C4-2B (cell line): ENCODE measurements at regions not wholly inside any gene's neighbourhood (a gene's known extent, or its start where the extent isn't known, plus 50 kb on each side); places are given as distances from the start of the nearest gene placed in this dataset.

Experiments used
- CTCF ChIP-seq: fragments of 450-650 bp; conservative IDR thresholded peaks from 2 replicates; pipeline ENCODE4 v1.5.1; 2017; ENCODE audit warnings: mild to moderate bottlenecking
- ZFX ChIP-seq: fragments of 450-650 bp; IDR thresholded peaks from 2 replicates; pipeline ENCODE4 v1.6.1; 2017

- TF ChIP-seq CTCF (no peak), ZFX (no peak)
Observed at GRCh38 chr14:80388980-80389711, 177.8 kb upstream of the DIO2 start.
